Gastrocnemius medialis (tissue), 4 donors: ENCODE measurements at regions not wholly inside any gene's neighbourhood (a gene's known extent, or its start where the extent isn't known, plus 50 kb on each side); places are given as distances from the start of the nearest gene placed in this dataset.

Experiments
- CTCF ChIP-seq, 5 experiments: fragments of 450-650 bp in 3 of 5; fragments of 200-600 bp in 2 of 5; sonication (generic) in 2 of 5; IDR thresholded peaks in 4 of 5; conservative IDR thresholded peaks in 1 of 5; 1 replicate in 4 of 5; 2 replicates in 1 of 5; pipeline ENCODE4 v1.5.1; 2016 to 2019; ENCODE audit warnings: antibody characterized with exemption in 5 of 5, mild to moderate bottlenecking in 3 of 5, moderate library complexity in 3 of 5
- POLR2A ChIP-seq, 2 donors: fragments of 450-650 bp; IDR thresholded peaks; one replicate each; pipeline ENCODE4 v1.6.1; 2017; ENCODE audit warnings: antibody characterized with exemption in 2 of 2, mild to moderate bottlenecking in 2 of 2, moderate library complexity in 2 of 2

GRCh38 chr21:23858878-23859277 is 1748.4 kb downstream of the MRPL39 start:
- no peak for TF ChIP-seq CTCF (IDR thresholded peaks at IDR 0.05 in 4 of 5, conservative IDR thresholded peaks at IDR 0.05 in 1 of 5)
- TF ChIP-seq POLR2A (IDR thresholded peaks at IDR 0.05) = no peak
